ENCODE measurements at regions not wholly inside any gene's neighbourhood (a gene's known extent, or its start where the extent isn't known, plus 50 kb on each side); places are given as distances from the start of the nearest gene placed in this dataset.

DNA sequence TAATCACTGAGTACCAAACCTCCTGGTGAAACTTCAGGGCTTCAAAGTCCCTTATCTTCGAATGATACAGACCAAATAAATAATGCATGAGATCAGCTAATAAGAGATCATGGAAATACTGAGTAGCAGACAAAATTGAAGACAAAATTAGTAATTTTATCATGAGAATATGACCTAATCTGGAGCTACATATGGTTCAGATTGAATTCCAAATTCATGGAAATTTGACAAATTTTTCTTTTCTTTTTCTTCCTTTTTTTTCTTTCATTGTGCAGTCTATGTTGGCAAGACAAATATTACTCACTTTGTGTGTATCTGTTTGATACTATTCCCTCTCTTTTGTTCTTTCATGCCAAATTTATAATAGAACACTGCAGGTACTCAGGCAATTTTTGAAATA lies 218.1 kb upstream of the KCNJ16 start:
- FAIRE-seq = no peak

- no peak for FAIRE-seq
Measured at GRCh38 chr17:69857412-69857835, 217.6 kb upstream of the KCNJ16 start.

DNA sequence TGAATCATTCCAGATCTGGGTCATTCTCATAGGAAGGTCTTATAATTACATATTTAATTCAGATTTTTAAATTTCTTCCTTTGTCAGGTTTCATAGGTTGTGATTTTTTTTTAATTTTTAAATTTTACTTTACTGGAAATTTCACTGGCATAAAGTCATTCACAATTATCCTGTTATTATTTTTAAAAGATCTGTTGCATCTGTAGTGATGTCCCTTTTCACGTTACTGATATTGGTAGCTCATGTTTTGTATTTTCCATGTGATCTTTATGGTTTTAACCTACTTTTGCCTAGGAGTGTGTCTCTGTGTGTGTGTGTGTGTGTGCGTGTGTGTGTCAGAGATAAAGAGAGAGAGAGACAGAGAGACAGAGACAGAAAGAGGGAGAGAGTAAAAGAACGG lies 216.6 kb upstream of the KCNJ16 start:
- peak; percentile 52 for FAIRE-seq

- FAIRE-seq = no peak
Measured at GRCh38 chr17:69860142-69860680, 214.8 kb upstream of the KCNJ16 start.

GRCh38 chr17:69864462-69864861 lies 210.6 kb upstream of the KCNJ16 start:
- peak; percentile 75 for FAIRE-seq

- no peak for FAIRE-seq
Measured at GRCh38 chr17:69869667-69870066, 205.4 kb upstream of the KCNJ16 start.

GRCh38 chr17:69870091-69870530 lies 204.9 kb upstream of the KCNJ16 start:
- no peak for FAIRE-seq

GRCh38 chr17:69870751-69871199 lies 204.2 kb upstream of the KCNJ16 start:
- peak; percentile 98 for FAIRE-seq

DNA sequence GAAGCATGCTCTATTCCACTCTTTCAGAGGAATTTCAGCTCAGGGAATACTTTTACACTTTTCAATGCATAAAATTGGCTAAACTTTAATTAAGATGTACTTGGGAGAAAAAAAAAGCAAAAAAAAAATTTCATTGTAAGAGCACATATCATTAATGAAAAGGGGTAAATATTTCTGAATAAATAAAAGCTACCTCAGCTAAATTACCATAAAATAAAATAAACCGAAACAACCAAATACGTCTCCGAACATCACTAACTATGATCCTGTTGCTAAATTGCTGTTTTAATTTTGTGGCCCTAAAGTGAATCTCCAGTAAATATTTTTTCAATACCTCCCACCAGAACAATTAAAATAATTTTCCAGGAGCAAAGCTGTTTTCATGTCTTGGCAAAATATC lies 203.7 kb upstream of the KCNJ16 start:
- no peak for FAIRE-seq

- peak; percentile 28 for FAIRE-seq
Measured at GRCh38 chr17:69872675-69873262, 202.3 kb upstream of the KCNJ16 start.

DNA sequence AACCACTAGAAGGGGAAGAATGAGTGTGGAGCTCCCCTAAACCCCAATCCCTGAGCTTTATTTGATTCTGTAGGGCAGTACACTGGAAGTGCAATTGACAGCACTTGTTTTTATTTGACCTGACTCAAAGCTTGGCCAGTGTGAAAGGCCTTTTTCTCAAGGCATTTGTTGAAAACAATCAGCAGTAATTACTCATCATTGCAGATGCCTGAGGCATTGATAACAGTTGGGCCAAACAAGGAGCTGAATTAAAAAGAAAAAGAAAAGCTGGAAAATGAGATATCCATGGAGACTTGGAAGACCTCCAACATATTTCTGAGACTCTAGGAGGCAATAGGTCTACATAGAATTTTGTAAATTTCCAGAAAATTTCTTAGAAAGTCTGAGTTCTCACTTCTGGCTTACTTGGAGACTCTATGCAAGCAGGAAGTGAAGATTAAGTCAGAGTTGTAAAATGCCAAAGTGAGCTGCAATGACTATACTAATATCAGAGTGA lies 200.8 kb upstream of the KCNJ16 start:
- peak; percentile 6 for FAIRE-seq

GRCh38 chr17:69876757-69877156 lies 198.3 kb upstream of the KCNJ16 start:
- FAIRE-seq = no peak

GRCh38 chr17:69878661-69879060 lies 196.4 kb upstream of the KCNJ16 start:
- FAIRE-seq = no peak

DNA sequence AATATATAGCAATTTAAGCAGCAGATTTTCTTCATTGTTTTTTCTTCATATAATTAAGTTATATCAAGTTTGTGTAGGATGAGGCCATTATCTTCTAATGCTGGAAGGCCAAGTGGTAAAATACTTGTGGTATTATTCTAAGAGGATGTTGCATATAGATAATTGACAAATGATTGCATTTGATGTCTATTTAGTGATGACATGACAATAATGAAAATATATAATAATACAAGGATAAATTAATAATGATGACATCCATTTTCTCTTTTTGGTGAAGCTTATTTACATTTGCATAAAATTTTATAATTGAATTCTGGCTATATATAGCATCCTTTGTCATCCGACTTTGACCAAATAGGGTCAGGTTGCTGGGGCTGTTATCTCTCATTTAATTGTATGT lies 195.4 kb upstream of the KCNJ16 start:
- FAIRE-seq = peak; percentile 3

GRCh38 chr17:69880591-69881112 lies 194.4 kb upstream of the KCNJ16 start:
- no peak for FAIRE-seq

- FAIRE-seq = no peak
Measured at GRCh38 chr17:69882281-69882680, 192.7 kb upstream of the KCNJ16 start.

DNA sequence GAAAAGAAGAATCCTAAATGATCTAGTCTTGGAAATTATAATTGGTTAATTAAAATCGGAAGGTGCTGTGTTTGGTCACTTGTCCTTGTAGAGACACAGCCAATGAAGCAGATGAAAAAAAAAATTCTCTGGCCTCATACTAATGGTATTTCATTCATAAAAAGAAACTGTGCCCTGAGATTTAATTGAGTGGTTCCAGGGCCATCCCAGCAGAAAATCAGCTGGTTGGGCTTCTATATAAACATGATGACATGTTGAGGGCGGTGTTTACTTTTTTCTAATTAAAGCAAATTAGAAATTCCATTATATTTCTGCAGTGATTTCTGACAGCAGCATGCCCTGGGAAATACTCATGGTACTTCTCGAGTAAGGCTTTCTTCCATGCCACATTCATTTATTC lies 191.9 kb upstream of the KCNJ16 start:
- no peak for FAIRE-seq

DNA sequence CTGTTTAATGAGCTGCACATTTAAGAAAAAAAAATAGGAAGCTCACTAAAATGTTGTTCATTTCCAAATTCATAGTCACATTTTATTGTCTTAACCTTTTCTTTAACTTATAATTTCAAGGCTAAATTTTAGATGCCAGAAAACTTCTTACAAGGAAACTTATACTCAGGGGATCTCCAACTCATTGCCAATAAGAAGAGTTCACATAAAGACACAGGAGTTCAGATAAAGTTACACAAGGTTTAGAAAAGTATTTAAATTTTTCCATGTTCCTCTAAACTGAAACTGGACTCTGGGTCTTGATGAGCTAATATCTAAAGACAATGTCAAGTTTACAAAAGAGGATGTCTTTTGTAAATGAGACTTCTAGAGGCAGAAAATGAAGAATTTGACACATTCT lies 190.7 kb upstream of the KCNJ16 start:
- no peak for FAIRE-seq

DNA sequence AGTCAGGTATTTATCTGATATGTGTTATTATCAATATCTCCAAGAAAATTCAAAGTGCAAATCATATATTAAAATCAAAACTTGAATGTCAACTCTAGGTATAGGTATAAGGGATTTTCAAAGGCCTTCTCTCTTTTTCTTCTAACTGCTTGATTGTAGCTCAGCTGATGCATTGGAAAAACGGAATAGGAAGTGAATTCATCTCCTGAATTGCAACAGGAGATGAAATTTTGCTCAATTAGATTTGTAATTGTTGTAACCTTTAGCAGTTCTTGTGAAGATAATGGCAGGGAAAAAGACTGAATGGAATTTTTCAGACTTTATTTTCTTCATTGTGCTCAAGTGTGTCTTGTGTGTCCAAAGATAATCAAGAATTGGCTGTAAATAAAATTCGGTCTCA lies 190.2 kb upstream of the KCNJ16 start:
- no peak for FAIRE-seq

DNA sequence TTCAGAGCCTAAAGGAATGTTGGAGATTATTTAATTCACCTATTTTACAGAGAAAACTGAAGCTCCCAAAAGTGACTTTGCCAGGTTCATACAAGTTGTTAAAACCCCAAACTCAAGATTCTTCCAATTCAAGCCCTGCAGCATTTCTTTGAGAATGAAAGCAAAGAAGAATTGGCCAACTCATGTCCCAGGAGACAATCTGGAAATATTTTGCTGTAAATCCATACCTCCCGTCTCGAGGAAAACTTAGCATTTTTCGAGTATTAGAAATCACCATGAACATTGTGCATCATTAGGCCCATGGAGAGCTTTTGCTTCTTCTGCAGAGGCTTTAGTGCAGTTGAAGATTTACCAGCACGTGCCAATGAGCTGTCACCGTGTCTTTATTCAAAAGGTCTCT lies 176.4 kb upstream of the KCNJ16 start:
- FAIRE-seq = no peak

DNA sequence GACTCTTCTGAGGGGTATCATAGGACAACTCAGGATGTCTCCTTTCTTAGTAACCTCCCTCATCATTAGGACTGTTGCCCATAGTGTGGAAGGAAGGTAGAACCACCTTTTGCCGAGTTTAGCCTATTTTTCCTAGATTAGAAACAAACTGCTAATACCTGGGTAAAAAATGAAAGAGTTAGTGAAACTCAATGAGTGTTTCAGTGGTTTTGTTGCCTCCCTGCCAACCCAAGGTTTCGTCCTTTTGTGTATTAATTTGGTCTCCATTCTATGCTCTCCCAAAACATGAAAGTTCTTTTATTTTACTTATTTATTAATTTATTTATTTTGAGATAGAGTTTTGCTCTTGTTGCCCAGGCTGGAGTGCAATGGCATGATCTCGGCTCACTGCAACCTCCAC lies 174.9 kb upstream of the KCNJ16 start:
- FAIRE-seq = no peak

- no peak for FAIRE-seq
Measured at GRCh38 chr17:69900829-69901228, 174.2 kb upstream of the KCNJ16 start.

DNA sequence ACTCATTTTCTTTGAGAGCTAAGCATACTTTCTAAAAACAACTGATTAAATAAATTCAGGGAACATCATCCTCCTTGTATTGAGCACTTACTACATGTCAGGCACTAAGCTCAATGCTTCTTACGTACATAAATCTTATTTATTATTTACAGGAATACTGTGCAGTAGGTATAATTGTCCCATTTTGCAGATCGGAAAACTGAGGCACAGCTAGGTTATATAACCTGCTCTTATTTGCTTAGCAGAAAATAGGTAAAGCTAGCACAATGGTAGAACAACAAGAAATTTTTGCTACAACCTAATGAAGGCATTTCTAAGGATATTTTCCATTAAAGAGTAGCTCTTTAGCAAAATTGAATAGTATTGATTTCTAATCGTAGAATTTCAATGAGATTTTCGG lies 168.7 kb upstream of the KCNJ16 start:
- no peak for FAIRE-seq

GRCh38 chr17:69907132-69907847 lies 167.7 kb upstream of the KCNJ16 start:
- FAIRE-seq = peak; percentile 33
